GM12874 (cell line): ENCODE measurements at regions not wholly inside any gene's neighbourhood (a gene's known extent, or its start where the extent isn't known, plus 50 kb on each side); places are given as distances from the start of the nearest gene placed in this dataset.

Experiments
- CTCF ChIP-seq: IDR thresholded peaks from 2 replicates; pipeline ENCODE4 v1.5.1; 2011; ENCODE audit warnings: low read depth, mild to moderate bottlenecking, control low read depth, low read length, moderate library complexity; ENCODE audit not compliant: insufficient read depth

DNA sequence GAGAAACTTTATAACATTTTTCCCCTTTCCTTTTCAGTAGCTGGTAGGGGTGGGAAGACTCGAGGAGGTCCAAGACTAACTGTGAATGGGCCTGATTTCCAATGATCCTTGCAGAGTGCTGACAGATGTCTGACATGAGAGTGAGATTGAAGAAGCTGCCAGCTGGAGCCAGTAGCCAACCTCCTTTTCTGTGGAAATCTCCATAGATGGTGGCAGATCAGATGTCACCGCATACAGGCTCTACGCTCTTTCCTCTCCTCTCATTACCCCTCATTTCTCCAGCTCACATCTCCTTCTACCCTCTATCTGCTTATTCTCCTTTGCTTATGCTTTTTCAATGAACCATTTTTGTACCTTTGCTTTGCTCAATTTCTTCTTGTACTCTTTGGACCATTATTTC lies 395.2 kb upstream of the TNC start:
- no peak for TF ChIP-seq CTCF

DNA sequence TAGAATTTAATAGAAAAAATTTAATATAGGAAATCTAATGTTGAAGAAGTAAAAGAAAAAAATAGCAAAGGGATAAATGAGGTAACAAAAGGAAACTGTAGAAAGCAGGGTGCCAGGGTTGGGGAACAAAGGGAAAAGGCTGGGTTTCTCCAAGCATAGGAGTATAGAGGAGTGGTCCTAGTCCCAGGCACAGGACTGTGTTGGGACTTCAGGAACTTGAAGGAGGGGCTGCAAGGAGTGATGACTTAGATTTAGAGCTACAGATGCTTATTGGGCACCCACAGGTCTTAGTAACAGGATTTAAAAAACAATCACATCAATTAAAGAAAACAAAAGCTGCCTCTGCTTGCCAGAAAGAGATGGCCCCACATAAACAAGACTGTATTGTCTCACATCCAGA lies 396.5 kb upstream of the TNC start:
- no peak for TF ChIP-seq CTCF

DNA sequence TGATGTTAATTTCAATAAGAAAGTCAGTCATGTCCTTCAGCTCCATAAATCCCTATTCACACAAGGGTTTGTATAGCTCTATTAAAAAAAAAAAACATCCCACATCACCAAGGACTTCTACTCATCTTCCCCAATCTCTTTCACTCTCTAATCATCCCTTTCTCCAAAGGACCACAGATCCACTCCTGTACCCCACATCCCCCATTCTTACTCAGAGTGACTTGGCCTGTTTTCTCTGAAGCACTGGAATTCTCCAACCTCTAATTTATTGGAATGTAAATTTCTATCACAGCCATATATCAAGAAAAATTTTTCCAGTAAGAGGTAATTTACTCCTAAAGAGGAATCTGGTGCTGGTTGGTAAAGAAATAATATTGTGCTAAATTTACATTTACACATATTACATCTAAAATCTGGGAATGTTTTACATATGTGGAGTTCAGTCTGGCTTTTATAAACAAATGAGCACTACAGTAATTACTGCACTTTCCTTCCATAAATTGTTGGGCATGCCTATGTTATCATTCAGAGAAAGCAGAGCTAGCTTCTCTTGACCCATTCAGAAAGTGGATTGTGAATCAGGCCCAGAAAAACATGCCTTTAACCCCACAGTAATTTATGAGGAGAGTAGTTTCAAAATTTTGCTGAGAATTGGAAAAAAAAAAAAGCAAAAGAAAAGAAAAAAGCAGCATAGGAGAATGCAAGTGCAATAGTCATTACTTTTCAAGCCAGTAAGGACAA lies 399.5 kb upstream of the TNC start:
- TF ChIP-seq CTCF, result no peak

DNA sequence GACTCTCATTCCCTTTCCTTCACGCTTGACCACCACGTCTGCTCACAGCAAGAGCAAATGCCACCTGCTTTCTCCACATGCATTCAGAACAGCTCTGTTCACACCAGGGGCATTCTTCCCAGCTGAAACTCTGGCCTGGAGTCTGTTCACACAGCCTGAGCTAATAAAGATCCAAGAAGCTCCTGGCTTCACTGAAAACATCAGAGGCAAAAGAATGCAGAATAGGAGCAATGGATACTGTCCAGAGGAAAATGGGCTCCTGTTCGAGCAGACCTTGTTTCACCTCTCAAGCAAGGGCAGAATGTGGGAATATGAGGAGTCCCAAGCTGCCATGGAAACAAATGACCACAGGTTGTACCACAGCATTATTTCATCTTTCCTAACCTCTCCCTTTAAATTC lies 402.7 kb upstream of the TNC start:
- no peak for TF ChIP-seq CTCF

GRCh38 chr9:115522912-115523311 lies 405.0 kb upstream of the TNC start:
- no peak for TF ChIP-seq CTCF

- peak; percentile 50 for TF ChIP-seq CTCF
Measured at GRCh38 chr9:115524453-115525059, 406.6 kb upstream of the TNC start.

GRCh38 chr9:115525111-115526058 lies 407.4 kb upstream of the TNC start:
- TF ChIP-seq CTCF, result no peak
